Astrocyte (in vitro differentiated cells and primary cell): ENCODE measurements at regions not wholly inside any gene's neighbourhood (a gene's known extent, or its start where the extent isn't known, plus 50 kb on each side); places are given as distances from the start of the nearest gene placed in this dataset.

ENCODE experiments used
- DNase-seq: peaks from one replicate; pipeline ENCODE4 v3.0.0-alpha.2; 2010; ENCODE audit warnings: low read depth
- FAIRE-seq: peaks from 2 replicates; lab custom pipeline; 2011; peaks lifted over from hg19 to GRCh38; lab: Jason Lieb, UNC
- H2AFZ ChIP-seq: 2 replicates; pipeline ENCODE4 v1.6.0; 2012; ENCODE audit warnings: low read depth, low read length, inconsistent platforms
- H3K27ac ChIP-seq: 2 replicates; pipeline ENCODE4 v1.5.1; 2011; ENCODE audit warnings: low read depth, low read length, inconsistent platforms
- H3K27me3 ChIP-seq: 2 replicates; pipeline ENCODE4 v1.6.0; 2011; ENCODE audit warnings: low read length, inconsistent platforms; ENCODE audit not compliant: insufficient read depth
- H3K36me3 ChIP-seq: 2 replicates; pipeline ENCODE4 v1.5.1; 2011; ENCODE audit warnings: low read length, inconsistent platforms; ENCODE audit not compliant: insufficient read depth
- H3K4me1 ChIP-seq: 2 replicates; pipeline ENCODE4 v1.5.1; 2011; ENCODE audit warnings: low read length, inconsistent platforms; ENCODE audit not compliant: insufficient read depth
- H3K4me2 ChIP-seq: 2 replicates; pipeline ENCODE4 v1.6.0; 2012; ENCODE audit warnings: low read length, inconsistent platforms
- H3K4me3 ChIP-seq: 2 replicates; pipeline ENCODE4 v1.5.1; 2011; ENCODE audit warnings: low read depth, mild to moderate bottlenecking, low read length, inconsistent platforms; ENCODE audit not compliant: insufficient read depth
- H3K79me2 ChIP-seq: 2 replicates; pipeline ENCODE4 v1.6.0; 2012; ENCODE audit warnings: mild to moderate bottlenecking, low read length, inconsistent platforms; ENCODE audit not compliant: insufficient read depth
- H3K9ac ChIP-seq: 2 replicates; pipeline ENCODE4 v1.6.0; 2012; ENCODE audit warnings: mild to moderate bottlenecking, low read length, inconsistent platforms
- H3K9me3 ChIP-seq: 2 replicates; pipeline ENCODE4 v1.5.1; 2012; ENCODE audit warnings: low read depth, mild to moderate bottlenecking, low read length, inconsistent platforms; ENCODE audit not compliant: insufficient read depth
- H4K20me1 ChIP-seq: 2 replicates; pipeline ENCODE4 v1.6.0; 2012; ENCODE audit warnings: low read length, inconsistent platforms; ENCODE audit not compliant: insufficient read depth
- H3K27ac Mint-ChIP-seq: one replicate; pipeline ENCODE4 v1.8.0; 2021; ENCODE audit warnings: mild to moderate bottlenecking, mixed read lengths; ENCODE audit not compliant: unreplicated experiment
- H3K27me3 Mint-ChIP-seq: one replicate; pipeline ENCODE4 v1.8.0; 2021; ENCODE audit warnings: low read depth, mixed read lengths; ENCODE audit not compliant: unreplicated experiment
- H3K36me3 Mint-ChIP-seq: one replicate; pipeline ENCODE4 v1.8.0; 2021; ENCODE audit warnings: low read depth, mixed read lengths; ENCODE audit not compliant: unreplicated experiment
- H3K4me1 Mint-ChIP-seq: one replicate; pipeline ENCODE4 v1.8.0; 2021; ENCODE audit warnings: low read depth, mixed read lengths; ENCODE audit not compliant: unreplicated experiment
- H3K4me3 Mint-ChIP-seq: one replicate; pipeline ENCODE4 v1.8.0; 2021; ENCODE audit warnings: mild to moderate bottlenecking, moderate library complexity, mixed read lengths; ENCODE audit not compliant: unreplicated experiment
- H3K9me3 Mint-ChIP-seq: one replicate; pipeline ENCODE4 v1.8.0; 2021; ENCODE audit warnings: mild to moderate bottlenecking, mixed read lengths; ENCODE audit not compliant: unreplicated experiment
- EZH2 ChIP-seq: IDR thresholded peaks from 2 replicates; pipeline ENCODE4 v1.6.1; 2012; ENCODE audit warnings: mild to moderate bottlenecking, low read length, inconsistent platforms; ENCODE audit not compliant: insufficient read depth
- TF ChIP-seq, protein P1 (sequence below): IDR thresholded peaks from 2 replicates; pipeline ENCODE4 v1.5.1; 2011; ENCODE audit warnings: low read depth, mild to moderate bottlenecking, inconsistent platforms, low read length, moderate library complexity; ENCODE audit not compliant: insufficient read depth

DNA sequence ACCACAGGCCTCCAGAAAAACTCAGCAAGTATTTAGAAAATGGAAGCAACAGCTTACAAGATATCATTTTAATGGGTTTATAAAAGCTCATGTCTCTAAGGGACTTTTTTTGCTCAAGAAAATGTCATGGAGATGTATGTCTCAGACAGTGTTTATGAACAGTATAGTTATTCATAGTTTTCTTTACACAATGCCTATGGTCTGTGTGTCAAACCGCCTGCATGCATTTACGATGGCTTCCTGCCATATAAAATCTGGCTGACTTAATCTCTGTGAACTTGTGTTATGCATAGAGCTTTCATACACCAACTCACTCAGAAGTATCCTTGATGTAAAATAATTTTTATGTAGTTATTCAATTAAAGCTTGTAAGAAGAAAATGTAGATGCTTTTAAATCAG, 1314.2 kb upstream of the LRRTM3 start:
- no peak overlapping the region for H3K9ac ChIP-seq
- H3K4me1 Mint-ChIP-seq = no peaks in the 10 kb centered on the region
- peaks cover 5% of the 10 kb centered on the region for H3K9me3 ChIP-seq
- TF ChIP-seq EZH2 = no peak
- TF ChIP-seq, protein P1, sequence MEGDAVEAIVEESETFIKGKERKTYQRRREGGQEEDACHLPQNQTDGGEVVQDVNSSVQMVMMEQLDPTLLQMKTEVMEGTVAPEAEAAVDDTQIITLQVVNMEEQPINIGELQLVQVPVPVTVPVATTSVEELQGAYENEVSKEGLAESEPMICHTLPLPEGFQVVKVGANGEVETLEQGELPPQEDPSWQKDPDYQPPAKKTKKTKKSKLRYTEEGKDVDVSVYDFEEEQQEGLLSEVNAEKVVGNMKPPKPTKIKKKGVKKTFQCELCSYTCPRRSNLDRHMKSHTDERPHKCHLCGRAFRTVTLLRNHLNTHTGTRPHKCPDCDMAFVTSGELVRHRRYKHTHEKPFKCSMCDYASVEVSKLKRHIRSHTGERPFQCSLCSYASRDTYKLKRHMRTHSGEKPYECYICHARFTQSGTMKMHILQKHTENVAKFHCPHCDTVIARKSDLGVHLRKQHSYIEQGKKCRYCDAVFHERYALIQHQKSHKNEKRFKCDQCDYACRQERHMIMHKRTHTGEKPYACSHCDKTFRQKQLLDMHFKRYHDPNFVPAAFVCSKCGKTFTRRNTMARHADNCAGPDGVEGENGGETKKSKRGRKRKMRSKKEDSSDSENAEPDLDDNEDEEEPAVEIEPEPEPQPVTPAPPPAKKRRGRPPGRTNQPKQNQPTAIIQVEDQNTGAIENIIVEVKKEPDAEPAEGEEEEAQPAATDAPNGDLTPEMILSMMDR = no peak
- no peak overlapping the region for H3K4me2 ChIP-seq
- no peaks in the 10 kb centered on the region for H3K36me3 Mint-ChIP-seq
- no peaks in the 10 kb centered on the region for H4K20me1 ChIP-seq
- H3K27ac ChIP-seq = no peak overlapping the region
- H3K4me3 ChIP-seq = no peak overlapping the region
- H3K4me3 Mint-ChIP-seq = no peak overlapping the region
- no peak overlapping the region for H2AFZ ChIP-seq
- H3K4me1 ChIP-seq = no peaks in the 10 kb centered on the region
- peak; percentile 32 for FAIRE-seq
- H3K27ac Mint-ChIP-seq = no peak overlapping the region
- DNase-seq = no peak
- no peaks in the 10 kb centered on the region for H3K27me3 Mint-ChIP-seq
- H3K27me3 ChIP-seq = no peaks in the 10 kb centered on the region
- no peaks in the 10 kb centered on the region for H3K36me3 ChIP-seq
- H3K79me2 ChIP-seq = no peaks in the 10 kb centered on the region
- peaks cover 16% of the 10 kb centered on the region for H3K9me3 Mint-ChIP-seq

DNA sequence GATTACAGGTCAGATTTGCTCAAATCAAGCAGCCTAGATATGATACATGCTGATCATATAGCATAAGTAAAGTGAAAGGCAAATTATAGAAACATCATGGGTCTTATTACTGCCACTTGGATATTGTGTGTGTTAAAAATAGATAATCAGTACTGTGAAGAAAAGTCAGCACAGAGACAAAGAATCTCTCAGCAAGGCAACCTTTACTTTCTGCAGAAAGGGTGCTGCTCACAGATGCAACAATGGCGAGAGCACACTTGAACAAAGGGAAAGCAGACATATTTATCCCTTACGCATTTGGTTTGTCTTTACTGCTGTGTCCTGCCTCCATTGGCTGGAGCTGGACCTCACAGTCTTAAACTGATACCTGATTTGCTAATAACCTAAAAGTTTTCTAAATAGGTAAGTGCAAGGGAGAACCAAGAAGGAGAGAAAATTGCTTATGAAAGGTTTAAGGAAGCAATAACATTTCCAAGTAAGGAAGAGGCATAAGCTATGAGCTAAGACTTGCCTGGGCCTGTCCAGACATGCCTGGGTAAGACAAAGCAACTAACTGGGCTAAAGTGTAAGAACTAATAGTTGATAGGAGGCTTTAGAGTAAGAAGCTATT, 1310.8 kb upstream of the LRRTM3 start:
- TF ChIP-seq EZH2 = no peak
- TF ChIP-seq, protein P1 = no peak
- no peak overlapping the region for H3K4me3 Mint-ChIP-seq
- H3K9ac ChIP-seq = no peak overlapping the region
- no peak overlapping the region for H2AFZ ChIP-seq
- H3K27ac ChIP-seq = no peak overlapping the region
- H4K20me1 ChIP-seq = no peaks in the 10 kb centered on the region
- H3K79me2 ChIP-seq = no peaks in the 10 kb centered on the region
- H3K4me1 ChIP-seq = no peaks in the 10 kb centered on the region
- H3K27me3 ChIP-seq = no peaks in the 10 kb centered on the region
- no peaks in the 10 kb centered on the region for H3K4me1 Mint-ChIP-seq
- H3K36me3 Mint-ChIP-seq = no peaks in the 10 kb centered on the region
- H3K27me3 Mint-ChIP-seq = no peaks in the 10 kb centered on the region
- H3K4me2 ChIP-seq = no peak overlapping the region
- H3K36me3 ChIP-seq = no peaks in the 10 kb centered on the region
- H3K4me3 ChIP-seq = no peak overlapping the region
- peaks cover 5% of the 10 kb centered on the region for H3K9me3 ChIP-seq
- no peak overlapping the region for H3K27ac Mint-ChIP-seq
- FAIRE-seq (no peak), DNase-seq (no peak)
- H3K9me3 Mint-ChIP-seq = peaks cover 16% of the 10 kb centered on the region

DNA sequence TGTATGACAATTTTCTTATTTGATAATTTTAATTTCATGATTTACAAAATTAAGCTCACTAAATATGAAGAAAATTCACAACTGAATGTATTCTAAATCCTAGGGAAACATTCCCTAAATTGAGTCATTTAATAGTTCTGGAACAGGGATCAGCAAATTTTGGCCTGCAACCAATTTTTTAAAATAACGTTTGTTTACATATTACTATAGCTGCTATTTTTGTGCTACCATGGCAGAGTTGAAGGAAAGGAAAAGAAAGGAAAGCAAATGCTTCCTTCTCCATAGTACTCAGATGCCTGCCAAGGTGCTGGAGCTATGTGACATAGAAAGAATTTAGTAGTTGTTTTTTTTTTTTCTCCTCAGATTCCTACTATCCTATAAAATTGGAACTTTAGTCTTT, 1307.7 kb upstream of the LRRTM3 start:
- H3K36me3 ChIP-seq = no peaks in the 10 kb centered on the region
- no peaks in the 10 kb centered on the region for H3K4me1 Mint-ChIP-seq
- H3K79me2 ChIP-seq = no peaks in the 10 kb centered on the region
- FAIRE-seq = no peak
- H3K27me3 ChIP-seq = no peaks in the 10 kb centered on the region
- H3K9me3 Mint-ChIP-seq = peaks cover 16% of the 10 kb centered on the region
- no peak overlapping the region for H3K9ac ChIP-seq
- H3K4me3 ChIP-seq = no peak overlapping the region
- H2AFZ ChIP-seq = no peak overlapping the region
- H3K36me3 Mint-ChIP-seq = no peaks in the 10 kb centered on the region
- no peaks in the 10 kb centered on the region for H3K4me1 ChIP-seq
- TF ChIP-seq EZH2 = no peak
- TF ChIP-seq, protein P1 = no peak
- H3K9me3 ChIP-seq = peaks cover 5% of the 10 kb centered on the region
- no peak overlapping the region for H3K4me3 Mint-ChIP-seq
- no peak for DNase-seq
- H3K27ac Mint-ChIP-seq = no peak overlapping the region
- no peak overlapping the region for H3K4me2 ChIP-seq
- no peaks in the 10 kb centered on the region for H3K27me3 Mint-ChIP-seq
- H3K27ac ChIP-seq = no peak overlapping the region
- no peaks in the 10 kb centered on the region for H4K20me1 ChIP-seq
